ENCODE measurements at regions not wholly inside any gene's neighbourhood (a gene's known extent, or its start where the extent isn't known, plus 50 kb on each side); places are given as distances from the start of the nearest gene placed in this dataset.
A peak's percentile ranks its signal among the peaks of the same experiment; 100 is the strongest.
"Not testable (repeated sequence)": the region's sequence is repeated elsewhere in the genome, so short reads cannot be mapped to it uniquely, and the experiment has no call there.

DNA sequence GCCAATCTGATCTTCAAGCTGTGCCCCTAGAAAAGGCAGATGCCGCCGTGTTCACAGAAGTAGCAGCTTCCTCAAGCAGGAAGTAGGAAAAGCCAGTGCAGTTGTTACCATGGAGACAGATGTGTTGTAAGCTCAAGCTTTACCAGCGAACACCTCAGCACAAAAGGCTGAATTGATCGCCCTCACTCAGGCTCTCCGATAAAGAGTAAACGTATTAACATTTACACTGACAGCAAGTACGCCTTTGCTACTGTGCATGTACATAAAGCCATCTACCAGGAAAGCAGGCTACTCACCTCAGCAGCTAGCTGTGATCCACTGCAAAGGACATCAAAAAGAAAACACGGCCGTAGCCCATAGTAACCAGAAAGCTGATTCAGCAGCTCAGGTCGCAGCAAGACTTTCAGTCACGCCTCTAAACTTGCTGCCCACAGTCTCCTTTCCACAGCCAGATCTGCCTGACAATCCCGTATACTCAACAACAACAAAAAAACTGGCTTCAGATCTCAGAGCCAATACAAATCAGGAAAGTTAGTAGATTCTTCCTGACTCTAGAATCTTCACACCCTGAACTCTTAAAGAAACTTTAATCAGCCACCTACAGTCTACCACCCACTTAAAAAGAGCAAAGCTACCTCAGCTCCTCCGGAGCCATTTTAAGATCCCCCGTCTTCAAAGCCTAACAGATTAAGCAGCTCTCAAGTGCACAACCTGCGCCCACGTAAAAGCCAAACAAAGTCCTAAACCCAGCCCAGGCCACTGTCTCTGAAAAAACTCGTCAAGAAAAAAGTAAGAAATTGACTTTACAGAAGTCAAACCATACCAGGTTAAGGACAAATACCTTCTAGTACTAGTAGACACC, 160.0 kb downstream of the DEFB131A start:
- DNase-seq (ENCODE audit: low read depth in 3 of 3): peak in 2 of 3 experiments; percentile 14 to 29

- not testable (repeated sequence) for DNase-seq (ENCODE audit: low read depth in 3 of 3)
Observed at GRCh38 chr4:9604893-9605190, 160.6 kb downstream of the DEFB131A start.

DNA sequence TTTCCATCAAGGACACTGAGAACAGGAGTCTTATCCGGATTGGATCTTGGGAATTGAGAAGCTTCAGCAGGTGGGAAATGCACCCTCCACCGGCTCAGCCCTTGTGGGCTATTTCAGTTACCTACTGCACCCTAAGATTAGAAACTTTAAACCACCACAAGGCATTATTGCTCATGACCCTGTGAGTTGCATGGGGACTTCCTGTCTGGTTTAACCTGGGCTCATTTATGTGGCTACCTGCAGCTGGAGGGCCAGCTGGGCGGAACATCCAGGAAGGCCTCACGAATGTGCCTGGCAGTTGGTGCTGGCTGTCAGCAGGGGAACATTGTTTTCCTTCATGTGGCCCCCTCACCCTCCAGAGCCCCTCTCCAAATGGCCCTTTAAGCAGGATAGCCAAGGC, 164.1 kb downstream of the DEFB131A start:
- DNase-seq (ENCODE audit: low read depth in 3 of 3): no peak

- not testable (repeated sequence) for DNase-seq (ENCODE audit: low read depth in 3 of 3)
Observed at GRCh38 chr4:9610321-9610720, 166.1 kb downstream of the DEFB131A start.

DNA sequence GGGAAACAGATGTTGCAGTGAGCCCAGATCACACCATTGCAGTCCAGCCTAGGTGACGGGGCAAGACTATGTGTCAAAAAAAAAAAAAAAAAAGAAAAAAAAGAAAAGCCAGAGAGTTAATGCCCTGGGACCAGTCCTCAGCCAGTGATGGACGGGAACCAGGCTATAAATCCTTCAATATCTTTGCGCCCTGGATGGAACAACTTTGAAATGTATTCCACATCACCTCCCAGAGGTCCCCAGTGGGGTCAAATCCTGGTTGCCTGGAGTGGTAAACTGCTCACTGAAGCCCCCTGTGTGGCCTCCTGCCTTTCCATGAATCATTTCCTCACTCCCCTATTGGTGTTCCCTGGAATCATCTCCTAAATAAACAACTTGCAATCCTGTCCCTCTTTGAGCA, 166.9 kb downstream of the DEFB131A start:
- DNase-seq (ENCODE audit: low read depth in 3 of 3): no peak

DNA sequence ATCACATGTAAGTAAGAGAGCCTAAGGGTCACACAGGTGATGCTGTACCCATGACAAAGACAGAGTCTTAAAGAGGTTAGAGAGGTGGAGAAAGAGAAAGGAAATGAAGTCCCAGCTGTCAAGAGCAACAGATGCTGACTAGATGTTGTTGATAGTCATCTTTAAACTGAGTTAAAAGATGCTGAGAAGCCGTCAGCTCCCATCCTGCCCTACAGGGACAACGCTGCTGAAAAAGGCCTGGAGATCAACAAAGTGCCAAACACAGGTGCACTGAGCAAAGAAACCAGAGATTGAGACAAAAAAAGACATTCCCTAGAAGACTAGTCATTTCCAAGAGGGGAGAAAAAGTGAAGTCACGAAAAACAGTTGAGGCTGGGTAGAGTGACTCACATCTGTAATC, 145.0 kb upstream of the DRD5 start:
- DNase-seq (ENCODE audit: low read depth in 3 of 3): not testable (repeated sequence)

DNA sequence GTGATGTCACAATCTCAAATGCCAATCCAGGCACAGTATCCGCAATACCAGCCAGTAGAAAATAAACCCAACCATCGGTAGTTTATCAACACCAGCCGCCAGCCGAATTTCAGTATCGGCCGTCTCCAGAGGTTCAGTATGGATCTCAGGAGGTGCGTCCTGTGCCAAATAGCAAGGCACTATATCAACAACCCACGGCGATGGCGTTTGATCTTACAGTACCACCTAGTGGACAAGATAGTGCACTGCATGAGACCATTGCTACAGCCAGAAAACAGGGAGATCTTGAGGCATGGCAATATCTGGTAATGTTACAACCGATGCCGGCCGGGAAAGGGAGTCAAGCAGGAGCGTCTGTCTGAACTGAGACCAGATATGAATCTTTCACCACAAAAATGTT, 121.8 kb upstream of the DRD5 start:
- not testable (repeated sequence) for DNase-seq (ENCODE audit: low read depth in 3 of 3)

DNA sequence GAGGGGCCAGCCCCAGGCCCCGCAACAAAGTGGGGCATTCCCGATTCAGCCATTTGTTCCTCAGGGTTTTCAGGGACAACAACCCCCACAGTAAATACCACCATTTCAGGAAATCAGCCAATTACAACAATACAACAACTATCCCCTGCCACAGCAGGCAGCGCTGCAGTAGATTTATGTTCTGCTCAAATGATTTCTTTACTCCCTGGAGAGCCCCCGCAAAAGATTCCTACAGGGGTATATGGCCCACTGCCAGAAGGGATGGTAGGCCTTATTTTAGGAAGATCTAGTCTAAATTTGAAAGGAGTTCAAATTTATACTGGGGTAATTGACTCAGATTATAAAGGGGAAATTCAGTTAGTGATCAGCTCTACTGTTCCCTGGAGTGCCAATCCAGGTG, 120.5 kb upstream of the DRD5 start:
- not testable (repeated sequence) for DNase-seq (ENCODE audit: low read depth in 3 of 3)

DNA sequence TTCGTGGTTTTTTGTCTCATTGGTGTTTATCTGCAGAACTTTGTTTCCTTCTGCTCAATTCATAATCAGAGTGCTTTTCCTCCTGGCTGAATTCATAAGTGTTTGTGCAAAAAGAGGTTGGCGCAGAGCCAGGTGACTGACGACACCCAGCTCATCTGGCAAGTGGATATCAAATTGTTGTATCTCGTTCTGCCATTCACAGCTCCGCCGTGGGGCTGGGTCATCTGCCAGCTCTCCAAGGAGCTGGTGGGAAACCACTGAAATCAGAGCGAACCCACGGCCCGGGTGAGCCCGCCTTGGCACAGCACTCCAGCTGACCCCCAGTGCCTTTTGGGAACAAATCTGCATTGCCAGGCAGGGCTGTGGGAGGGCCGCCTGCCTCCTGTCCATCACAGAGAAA, 110.7 kb upstream of the DRD5 start:
- DNase-seq (ENCODE audit: low read depth in 3 of 3): not testable (repeated sequence)

DNA sequence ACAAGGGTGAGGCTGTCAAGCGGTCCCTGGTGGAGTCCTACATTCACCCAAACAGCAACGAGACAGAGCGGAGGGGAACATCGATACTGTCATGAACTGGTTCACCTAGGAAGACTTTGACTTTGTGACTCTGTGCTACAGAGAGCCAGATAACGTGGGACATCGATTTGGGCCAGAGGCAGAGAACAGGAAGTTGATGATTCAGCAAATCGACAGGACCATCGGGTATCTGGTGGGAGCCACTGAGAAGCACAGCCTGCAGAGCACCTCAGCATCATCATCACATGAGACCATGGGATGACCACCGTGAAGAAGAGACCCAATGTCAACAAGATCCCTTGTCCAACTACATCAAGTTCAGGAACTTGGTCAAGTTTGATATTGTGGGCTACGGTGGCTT, 104.1 kb upstream of the DRD5 start:
- DNase-seq (ENCODE audit: low read depth in 3 of 3): not testable (repeated sequence)

GRCh38 chr4:9679704-9680478, 101.5 kb upstream of the DRD5 start:
- DNase-seq (ENCODE audit: low read depth in 3 of 3): no peak

GRCh38 chr4:9683174-9683573, 98.3 kb upstream of the DRD5 start:
- DNase-seq (ENCODE audit: low read depth in 3 of 3): not testable (repeated sequence)

DNA sequence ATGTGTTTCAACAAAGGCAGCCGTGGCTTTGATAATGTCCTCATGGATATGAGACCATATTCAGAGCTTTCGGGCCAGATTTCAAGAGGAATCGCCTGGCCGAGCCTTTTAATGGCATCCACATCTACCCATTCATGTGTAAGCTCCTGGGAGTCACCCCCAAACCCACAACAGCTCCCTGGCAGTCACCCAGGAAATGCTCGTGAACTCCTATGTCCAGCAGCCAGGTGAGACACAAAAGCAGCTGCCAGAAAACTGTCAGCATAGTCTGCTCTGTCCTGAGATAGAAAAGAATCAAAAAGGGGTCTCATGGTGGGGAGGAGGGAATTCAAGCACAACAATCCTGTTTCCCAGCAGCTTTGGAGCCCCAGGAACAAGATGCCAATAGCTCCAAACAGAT, 96.4 kb upstream of the DRD5 start:
- not testable (repeated sequence) for DNase-seq (ENCODE audit: low read depth in 3 of 3)

- no peak for DNase-seq (ENCODE audit: low read depth in 3 of 3)
Observed at GRCh38 chr4:9685692-9686091, 95.7 kb upstream of the DRD5 start.

DNA sequence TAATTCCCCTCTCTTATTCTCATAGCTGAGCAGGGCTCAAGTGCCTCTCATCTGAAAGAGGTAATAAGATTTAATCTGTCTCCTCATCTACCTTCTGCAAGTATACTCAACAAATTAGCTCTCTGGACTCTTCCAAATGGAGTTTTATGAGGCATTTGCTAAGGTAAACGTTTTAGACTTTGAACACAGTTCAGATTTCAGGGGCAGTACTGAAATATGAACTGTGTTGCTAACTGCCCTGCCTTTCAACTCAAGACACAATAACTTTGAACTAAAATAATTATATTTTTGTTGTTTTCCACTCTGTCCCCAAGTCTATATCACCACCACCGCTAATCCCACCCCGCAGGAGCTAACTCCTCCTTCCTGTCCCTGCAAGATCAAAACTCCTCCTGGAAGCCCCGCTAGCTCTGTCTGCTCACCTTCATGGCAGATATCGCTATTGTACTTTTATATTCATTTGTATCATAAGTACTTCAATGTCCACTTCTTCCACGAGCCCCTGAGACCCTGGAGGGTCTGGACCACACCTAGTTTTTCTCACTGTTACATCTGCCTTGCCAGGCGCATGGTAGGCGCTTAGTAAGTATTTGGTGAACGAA, 90.7 kb upstream of the DRD5 start:
- not testable (repeated sequence) for DNase-seq (ENCODE audit: low read depth in 3 of 3)

- DNase-seq (ENCODE audit: low read depth in 3 of 3): peak; percentile 71 to 89 (median 75)
Observed at GRCh38 chr4:9691238-9692065, 90.0 kb upstream of the DRD5 start.

DNA sequence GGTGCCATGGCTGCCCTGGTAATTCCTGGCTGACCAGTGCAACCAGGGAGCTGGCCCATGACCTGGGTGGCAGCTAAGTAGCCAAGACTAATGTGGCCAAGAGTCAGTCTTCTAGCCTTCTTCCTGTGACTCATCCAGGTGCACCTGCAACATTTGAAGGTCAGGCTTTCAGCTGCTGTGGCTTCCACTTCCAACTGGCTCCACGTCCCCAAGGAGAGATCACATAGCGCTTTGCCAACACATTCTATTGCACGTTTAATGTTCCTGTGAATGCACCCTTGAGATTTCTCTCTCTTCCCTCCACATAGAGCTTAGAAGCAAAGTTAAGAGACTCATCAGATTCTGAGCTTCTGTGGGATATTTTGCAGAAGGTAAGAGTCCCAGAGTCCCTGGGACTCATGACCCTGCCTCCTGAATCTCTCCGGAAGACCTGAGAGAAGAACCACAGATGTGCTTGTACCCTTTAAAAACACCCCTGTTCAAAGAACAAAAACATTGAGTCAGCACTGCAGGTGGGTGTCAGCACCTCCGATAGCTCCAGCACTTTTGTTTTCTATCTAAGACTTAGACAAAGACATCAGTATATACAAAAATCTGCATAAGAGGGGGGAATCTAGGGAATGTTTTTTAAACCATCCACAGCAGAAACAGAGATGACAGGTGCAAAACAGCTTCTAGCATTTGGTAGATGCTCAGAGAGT, 88.5 kb upstream of the DRD5 start:
- not testable (repeated sequence) for DNase-seq (ENCODE audit: low read depth in 3 of 3)

DNA sequence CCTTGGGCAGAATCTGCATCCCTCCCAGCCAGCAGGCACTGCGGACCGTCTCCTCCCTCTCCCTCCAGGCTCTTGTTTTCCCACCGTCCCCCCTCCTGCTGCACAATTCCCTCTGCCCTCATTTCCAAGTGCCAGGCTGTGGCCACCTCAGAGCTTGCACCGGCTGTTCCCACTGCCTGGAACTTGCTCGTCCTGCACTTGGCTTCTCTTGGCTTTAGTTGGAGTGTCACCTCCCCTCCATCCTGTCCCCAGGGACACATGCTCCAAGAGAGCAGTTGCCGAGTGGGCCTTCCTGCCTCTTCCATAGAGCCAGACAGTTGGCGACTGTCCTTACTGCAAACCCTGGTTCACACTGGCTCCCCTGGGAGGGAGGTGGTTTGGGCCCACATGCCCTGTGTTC, 87.0 kb upstream of the DRD5 start:
- DNase-seq (ENCODE audit: low read depth in 3 of 3): not testable (repeated sequence)

- not testable (repeated sequence) for DNase-seq (ENCODE audit: low read depth in 3 of 3)
Observed at GRCh38 chr4:9695994-9696393, 85.4 kb upstream of the DRD5 start.

DNA sequence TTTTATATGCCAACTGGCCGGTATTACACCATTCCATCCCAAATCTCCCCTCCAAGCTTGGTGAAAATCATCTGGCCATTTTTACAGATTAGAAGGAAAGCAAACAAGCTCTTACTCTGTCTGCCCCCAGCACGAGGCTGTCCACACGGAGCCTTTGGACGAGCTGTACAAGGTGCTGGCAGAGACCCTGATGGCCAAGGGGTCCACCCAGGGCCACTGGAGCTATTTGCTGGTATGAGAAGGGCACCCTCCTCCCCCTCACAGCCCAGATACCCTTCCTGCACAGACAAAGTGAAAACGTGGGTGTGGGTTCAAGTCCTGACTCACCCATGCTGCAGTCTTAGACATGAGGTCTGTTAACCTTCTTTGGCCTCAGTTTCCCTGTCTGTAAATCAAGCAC, 84.9 kb upstream of the DRD5 start:
- not testable (repeated sequence) for DNase-seq (ENCODE audit: low read depth in 3 of 3)

DNA sequence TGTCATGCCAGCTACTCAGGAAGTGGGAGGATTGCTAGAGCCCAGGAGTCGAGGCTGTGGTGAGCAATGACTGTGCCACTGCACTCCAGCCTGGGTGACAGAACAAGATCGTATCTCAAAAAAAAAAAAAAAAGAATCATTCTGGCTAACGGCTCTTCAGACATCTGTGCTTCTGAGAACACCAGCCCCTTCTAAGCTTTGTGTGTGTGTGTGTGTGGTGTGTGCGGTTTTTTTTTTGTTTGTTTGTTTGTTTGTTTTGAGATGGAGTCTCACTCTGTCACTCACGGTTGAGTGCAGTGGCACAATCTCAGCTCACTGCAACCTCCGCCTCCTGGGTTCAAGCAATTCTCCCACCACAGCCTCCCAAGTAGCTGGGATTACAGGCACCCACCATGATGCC, 79.4 kb upstream of the DRD5 start:
- not testable (repeated sequence) for DNase-seq (ENCODE audit: low read depth in 3 of 3)

Measured in stimulated activated CD4-positive, alpha-beta T cell treated with anti-CD3 and anti-CD28 coated beads, TNF-alpha, amount 100 ng/mL, for 24 hours (primary cell).